GM13977 (cell line): ENCODE measurements at regions not wholly inside any gene's neighbourhood (a gene's known extent, or its start where the extent isn't known, plus 50 kb on each side); places are given as distances from the start of the nearest gene placed in this dataset.

Experiments
- DNase-seq: peaks from one replicate; pipeline ENCODE4 v3.0.0; 2012; ENCODE audit warnings: low spot score
- CTCF ChIP-seq: IDR thresholded peaks from 2 replicates; pipeline ENCODE4 v1.5.1; 2012; ENCODE audit warnings: mild to moderate bottlenecking, control low read depth; ENCODE audit not compliant: insufficient read depth; ENCODE audit errors: extremely low read depth, missing control alignments
- in situ Hi-C: fragments of 300-500 bp; cut with MboI; formaldehyde crosslinking; loops from one replicate; pipeline ENCODE4 v1.12.0; 2022; ENCODE audit warnings: low sequenced_read_pairs, low pct_unique_long_range_greater_than_20kb, mixed read lengths, inconsistent platforms; ENCODE audit not compliant: unreplicated experiment

GRCh38 chr7:130829415-130829814, 95.4 kb upstream of the KLF14 start:
- in situ Hi-C loops: loop anchor here (25.0 kb wide), 1 partner anchor 767 kb away; the partner anchor contains the start of genes KLHDC10 and ZC3HC1
- TF ChIP-seq CTCF: no peak
- DNase-seq: no peak

GRCh38 chr7:130831322-130831721, 97.3 kb upstream of the KLF14 start:
- no peak for TF ChIP-seq CTCF
- no peak for DNase-seq
- in situ Hi-C loops: loop anchor here (25.0 kb wide), 1 partner anchor 769 kb away; the partner anchor contains the start of genes KLHDC10 and ZC3HC1

DNA sequence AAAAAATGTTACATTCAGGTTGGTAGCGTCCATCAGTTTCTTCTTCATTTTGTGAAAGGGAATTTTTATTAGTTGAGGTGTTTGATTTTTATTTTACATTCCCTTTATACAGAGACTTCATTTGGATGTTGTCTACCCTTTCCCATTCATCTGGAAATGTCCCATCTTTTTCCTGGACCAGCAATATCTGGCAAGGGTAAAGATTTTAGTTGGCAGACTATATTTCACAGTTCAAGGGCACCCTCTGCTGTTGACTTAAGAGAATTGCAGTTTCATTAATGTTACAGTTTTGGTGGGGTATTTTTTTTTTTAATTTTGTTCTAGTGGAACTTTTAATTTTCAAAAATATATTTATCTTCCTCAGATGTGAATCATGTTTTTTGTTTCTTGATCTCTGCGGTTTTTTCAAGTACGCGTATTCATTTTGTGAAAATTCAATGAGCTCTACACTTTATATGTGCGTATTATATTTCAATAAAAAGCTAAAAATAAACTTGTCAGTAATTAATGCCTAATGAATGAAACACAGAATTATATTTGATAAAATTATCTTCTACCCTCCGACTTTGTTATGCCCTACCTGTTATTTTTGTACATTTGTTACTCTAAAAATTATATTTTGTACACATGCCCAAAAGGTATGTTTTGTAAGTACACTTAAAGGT, 97.9 kb upstream of the KLF14 start:
- peak; percentile 58 for DNase-seq
- TF ChIP-seq CTCF: peak; percentile 71
- in situ Hi-C loops: loop anchor here (25.0 kb wide), 1 partner anchor 770 kb away; the partner anchor contains the start of genes KLHDC10 and ZC3HC1

- DNase-seq: peak; percentile 69
- in situ Hi-C loops: loop anchor here (25.0 kb wide), 1 partner anchor 776 kb away; the partner anchor contains the start of genes KLHDC10 and ZC3HC1
- no peak for TF ChIP-seq CTCF
Measured at GRCh38 chr7:130838738-130839137, 104.7 kb upstream of the KLF14 start.

GRCh38 chr7:130840599-130840998, 106.6 kb upstream of the KLF14 start:
- TF ChIP-seq CTCF: no peak
- no peak for DNase-seq
- in situ Hi-C loops: loop anchor here (25.0 kb wide), 1 partner anchor 778 kb away; the partner anchor contains the start of genes KLHDC10 and ZC3HC1

DNA sequence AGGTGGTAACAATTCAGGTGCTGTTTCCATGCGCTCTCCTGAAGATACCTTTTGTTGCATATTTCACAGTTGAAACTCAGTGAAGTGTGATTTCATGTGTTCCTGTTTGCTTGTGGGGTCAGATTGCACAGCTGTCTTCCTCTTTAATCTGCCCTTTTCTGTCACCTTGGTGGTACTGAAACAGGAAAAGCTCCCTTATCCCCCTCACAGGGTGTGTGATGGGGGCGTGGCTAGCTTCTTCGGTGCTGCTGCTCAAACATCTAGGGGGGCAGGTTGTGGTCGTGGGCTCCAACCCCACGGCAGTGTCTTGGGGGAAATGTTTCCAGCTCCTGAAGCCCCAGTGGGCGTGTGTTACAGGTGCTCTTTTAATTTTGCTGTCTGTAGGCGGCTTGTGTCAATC, 107.4 kb upstream of the KLF14 start:
- no peak for DNase-seq
- no peak for TF ChIP-seq CTCF
- in situ Hi-C loops: loop anchor here (25.0 kb wide), 1 partner anchor 779 kb away; the partner anchor contains the start of genes KLHDC10 and ZC3HC1
